ENCODE measurements at regions not wholly inside any gene's neighbourhood (a gene's known extent, or its start where the extent isn't known, plus 50 kb on each side); places are given as distances from the start of the nearest gene placed in this dataset.

DNA sequence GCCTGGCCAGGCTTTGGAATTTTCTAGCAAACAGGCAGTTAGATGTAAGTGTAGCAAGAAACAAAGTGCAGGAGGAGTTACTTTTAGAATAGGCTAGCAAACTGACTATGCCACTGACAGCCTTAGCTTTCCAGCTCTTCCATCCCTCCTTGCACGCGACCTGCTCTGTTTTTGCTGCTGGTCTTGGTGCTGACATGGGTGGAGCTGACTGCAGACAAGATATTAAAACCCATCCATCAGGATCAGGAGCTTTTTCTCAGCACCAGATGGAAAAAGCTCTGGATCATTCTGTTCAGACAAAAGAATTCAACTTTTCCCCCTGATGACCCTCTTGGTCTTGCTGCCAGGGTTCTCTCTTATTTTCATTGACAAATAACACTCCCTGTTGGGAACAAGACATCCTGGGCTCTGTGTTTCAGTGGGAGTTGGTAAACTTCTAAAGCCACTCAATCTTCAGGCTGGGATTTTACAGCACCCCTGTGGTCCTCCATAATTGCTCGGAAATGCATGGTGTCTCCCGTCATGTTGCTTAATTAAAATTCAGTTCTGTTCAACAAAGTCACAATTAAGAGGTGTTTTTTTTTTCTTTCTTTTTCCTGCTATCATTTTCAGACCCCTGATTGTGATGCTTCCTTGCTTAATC lies 240.0 kb upstream of the LARGE1 start:
- no peak for DNase-seq

DNA sequence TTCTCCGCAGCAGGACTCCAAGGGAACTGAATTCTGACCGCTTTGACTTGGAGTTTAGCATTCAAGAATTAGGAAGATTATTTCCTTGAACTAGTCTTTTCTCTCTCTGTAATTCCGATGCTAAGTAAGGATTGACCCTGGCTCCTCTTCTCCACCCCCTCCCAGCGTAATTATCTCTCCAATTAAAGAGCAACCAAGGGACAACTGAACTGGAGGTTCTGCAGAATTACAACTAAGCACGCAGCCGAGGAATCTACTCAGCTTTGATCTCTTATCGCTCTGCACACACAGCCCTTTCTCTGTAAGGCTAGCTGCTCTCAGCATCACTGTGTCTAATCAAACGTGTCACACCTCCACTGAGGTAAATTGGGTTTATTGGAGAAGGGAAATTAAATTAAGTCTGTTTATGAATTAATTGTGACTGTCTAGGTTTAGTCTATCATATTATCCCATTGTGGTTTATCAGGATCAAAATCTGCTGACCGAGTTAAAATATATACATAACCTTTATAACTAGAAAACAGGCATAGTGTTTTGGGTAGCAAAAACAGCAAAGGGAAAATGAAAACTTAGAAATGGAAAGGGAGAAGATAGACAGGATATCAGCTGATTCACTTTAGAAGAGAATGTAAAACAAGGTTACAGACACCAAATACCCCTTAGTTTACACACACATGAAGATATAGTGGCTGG lies 241.3 kb upstream of the LARGE1 start:
- DNase-seq, result no peak

GRCh38 chr22:34198976-34199375 lies 278.7 kb upstream of the LARGE1 start:
- no peak for DNase-seq

DNA sequence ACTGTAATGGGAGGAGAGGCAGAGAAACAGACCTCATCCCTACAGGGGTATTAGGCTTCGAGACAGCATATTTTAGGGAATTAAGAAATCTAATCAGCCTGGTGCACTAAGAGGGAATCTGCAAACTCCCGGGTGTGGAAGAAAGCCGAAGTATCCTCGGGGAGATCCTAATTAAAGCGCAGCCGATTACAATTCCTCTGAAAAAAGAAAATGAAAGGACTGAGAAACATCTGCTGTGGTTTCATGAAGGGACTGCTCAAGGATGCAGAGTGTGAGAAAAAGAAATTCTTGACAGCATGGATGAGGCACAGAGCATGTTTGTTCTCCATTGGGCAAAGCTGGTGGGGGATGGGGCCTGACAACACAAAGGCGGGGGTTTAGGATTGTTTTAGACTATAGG lies 290.0 kb upstream of the LARGE1 start:
- DNase-seq, result no peak

GRCh38 chr22:34214372-34214771 lies 294.1 kb upstream of the LARGE1 start:
- DNase-seq, result no peak

- DNase-seq, result no peak
These were observed 305.0 kb upstream of the LARGE1 start for GRCh38 chr22:34225278-34225677.

DNA sequence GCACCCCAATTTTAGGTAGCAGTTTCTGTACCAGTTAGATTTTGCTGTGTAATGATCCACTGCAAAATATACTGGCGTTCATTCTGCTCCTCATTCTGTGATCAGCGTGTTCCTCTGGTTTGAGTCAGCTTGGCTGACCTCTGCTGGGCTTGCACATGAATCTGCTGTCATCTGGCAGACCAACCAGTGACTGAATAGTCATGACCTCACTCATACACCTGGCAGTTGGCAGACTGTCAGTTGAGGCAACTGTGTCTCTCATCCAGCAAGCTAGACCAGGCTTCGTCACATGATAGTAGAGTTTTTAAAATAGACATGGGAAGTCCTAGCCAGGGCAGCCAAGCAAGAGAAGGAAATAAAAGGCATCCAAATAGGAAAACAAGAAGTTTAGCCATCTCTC lies 316.3 kb upstream of the LARGE1 start:
- no peak for DNase-seq

DNA sequence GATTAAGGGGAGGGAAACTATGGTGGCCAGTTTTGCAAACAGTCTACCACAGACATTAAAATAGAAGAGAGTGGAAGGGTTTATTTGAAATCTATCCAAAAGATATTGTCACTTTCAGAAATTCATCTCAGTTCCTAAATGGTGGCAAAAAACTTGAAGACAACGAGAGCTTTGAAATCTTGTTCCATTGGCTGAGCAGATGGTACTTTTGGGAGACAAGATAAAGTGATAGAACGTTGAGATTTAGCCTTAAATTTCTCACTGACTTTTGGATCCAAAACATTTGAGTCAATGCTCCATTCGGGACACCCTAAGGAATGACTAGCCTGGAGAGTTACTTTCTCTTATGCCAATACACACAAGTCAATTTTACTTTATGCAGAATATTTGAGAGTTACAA lies 319.1 kb upstream of the LARGE1 start:
- DNase-seq, result no peak

GRCh38 chr22:34243023-34243422 lies 322.7 kb upstream of the LARGE1 start:
- DNase-seq, result no peak

DNA sequence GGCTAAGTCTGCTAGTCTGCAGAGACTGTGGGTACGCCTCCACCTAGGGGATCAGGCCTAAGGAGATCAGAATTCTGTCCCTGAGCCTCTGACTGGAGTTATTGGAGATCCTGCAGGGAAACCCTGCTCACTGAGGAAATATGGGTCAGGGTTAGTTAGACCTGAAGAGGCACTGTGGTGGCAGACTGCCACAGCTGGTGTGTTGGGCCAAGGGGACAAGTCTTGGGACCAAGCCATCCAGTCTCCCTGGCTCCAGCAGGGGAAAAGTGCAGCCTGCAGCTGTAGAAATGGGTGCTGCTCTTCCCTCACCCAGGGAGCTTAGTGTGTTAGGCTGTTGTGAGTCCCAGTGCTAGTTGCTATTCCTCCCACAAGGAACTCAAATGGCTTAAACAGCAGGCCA lies 334.8 kb upstream of the LARGE1 start:
- no peak for DNase-seq

DNA sequence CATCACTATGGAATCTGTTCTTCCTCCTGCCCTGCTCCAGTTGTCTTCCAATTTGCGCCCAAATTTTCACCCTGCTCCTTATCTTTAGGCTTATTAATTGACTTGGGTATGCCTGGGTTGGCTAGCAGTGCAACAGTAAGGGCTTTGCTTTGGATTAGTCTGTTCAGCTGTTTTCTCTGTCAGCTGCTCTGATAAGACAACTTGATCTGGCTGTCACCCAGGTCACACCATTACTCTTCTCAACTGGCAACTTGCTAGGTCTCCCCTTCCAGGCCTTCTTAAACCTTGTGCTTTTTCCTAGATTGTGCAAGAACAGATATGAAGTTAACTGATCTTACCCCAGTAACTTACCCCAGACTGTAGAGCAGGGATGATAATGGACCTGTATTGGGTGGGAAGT lies 357.8 kb upstream of the LARGE1 start:
- DNase-seq, result no peak

- DNase-seq, result no peak
These were observed 361.5 kb upstream of the LARGE1 start for GRCh38 chr22:34281738-34282137.

GRCh38 chr22:34283844-34284243 lies 363.6 kb upstream of the LARGE1 start:
- no peak for DNase-seq

DNA sequence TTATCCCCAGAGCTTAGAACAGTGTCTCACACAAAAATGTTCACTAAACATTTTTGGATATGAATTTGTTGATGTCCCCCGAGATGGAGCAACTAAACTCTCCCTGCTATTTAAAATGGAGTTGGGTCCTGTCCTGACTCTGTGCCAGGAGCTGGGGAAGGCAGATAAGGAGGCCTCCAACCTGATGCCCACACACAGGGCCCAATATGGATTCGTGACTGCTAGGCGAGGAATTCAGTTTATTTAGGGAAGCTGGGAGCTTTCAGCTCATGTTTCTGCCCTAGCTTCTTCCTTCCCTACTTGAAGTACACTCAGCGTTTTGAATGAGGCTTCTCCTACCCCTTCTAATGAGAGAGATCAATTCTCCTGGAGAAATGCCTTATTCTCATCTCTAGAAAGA lies 373.0 kb upstream of the LARGE1 start:
- DNase-seq, result no peak

GRCh38 chr22:34294476-34294875 lies 374.2 kb upstream of the LARGE1 start:
- no peak for DNase-seq

- DNase-seq, result no peak
These were observed 374.7 kb upstream of the LARGE1 start for GRCh38 chr22:34294986-34295385.

DNA sequence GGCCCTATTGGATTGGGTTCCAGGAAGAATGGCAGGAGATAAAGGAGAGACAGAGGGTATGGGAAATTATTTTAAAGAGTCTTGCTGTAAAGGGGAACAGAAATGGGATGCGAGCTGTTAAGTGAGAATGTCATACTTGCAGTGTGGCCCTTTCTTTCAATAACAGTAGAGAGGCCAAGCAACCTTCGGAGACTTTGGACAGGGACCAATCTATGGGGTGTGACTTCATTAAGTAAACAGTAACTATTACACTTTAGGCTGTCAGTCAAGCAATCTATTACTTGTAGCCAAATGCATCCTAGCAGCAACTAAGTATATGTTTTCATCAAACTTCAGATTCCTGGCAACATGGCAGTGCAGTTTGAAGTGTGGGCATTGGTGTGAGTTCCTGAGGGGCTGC lies 376.2 kb upstream of the LARGE1 start:
- DNase-seq, result no peak

- DNase-seq, result no peak
These were observed 377.4 kb upstream of the LARGE1 start for GRCh38 chr22:34297536-34298120.

DNA sequence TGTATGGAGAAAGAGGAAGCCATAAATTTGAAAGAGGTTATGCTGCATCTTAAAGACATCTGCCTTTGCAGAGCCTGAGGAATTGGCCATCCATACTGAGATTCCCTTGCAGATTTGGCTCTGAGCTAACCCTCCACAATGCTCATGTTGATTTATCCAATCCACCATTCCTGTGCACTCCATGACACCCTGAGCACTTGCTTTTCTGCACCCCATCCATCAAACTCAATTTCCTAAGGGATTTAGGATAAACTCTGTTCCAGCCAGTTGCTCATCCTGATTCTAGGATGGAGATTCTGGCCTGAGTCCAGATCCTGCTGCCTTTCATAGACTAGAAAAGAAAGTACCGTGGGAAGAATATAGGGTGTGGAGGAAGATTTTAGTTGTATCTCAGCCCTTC lies 379.2 kb upstream of the LARGE1 start:
- no peak for DNase-seq

GRCh38 chr22:34301569-34301968 lies 381.3 kb upstream of the LARGE1 start:
- no peak for DNase-seq

DNA sequence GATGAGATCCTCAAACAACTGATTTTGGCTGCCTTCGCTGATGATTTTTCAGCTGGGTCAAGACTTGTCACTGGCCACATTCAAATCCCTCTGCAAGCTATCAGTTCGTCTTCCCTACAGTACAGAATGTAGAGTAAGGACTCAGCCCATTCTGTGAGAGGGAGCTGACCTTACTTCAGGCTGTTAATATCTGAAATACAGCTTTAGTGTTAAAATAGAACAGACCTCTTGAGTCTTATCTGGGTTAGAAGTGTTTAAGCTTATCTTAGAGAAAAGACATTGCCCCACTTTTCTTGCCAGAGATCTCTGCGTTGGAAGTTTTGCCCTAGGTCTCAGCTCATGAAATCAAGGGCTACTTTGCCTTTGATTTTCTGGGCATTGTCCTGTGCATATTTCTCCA lies 383.4 kb upstream of the LARGE1 start:
- DNase-seq, result no peak

DNA sequence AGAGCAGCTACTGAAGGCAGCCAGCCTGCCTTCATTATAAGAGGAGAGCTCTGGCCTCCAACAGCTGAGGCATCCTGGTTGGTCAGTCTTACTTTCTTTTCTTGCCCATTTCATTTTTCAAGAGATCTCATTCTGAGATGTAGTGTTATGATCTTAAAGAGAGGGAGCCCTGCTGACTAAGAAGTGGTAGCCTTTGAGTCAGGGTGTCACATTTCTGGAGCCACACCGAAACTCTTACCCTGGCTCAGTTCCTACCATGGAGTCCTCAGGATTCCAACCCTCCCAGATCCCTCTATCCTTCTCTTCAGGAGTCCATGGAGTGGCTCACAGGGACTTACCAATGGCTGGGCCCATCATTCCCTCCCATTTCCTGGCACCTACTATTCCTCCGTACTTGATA lies 386.1 kb upstream of the LARGE1 start:
- no peak for DNase-seq

DNA sequence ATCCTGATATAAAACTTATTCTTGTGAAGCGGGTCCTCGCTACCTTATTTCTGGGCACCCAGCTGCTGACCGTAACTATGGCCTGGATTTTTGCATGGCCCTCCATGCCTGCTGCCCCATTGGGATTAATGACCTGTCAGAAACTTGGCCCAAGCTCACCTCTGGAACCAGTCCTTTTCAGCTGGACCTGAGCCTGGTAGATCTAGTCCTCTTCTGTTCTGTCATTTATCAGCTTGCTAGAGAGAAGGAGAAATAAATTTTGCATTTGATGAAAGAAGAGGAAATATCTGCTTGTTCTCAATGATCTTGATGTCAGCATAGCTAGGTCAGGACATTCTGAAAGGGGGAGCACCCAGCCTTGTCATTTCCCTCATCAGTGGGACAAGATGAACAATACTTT lies 387.8 kb upstream of the LARGE1 start:
- no peak for DNase-seq

DNA sequence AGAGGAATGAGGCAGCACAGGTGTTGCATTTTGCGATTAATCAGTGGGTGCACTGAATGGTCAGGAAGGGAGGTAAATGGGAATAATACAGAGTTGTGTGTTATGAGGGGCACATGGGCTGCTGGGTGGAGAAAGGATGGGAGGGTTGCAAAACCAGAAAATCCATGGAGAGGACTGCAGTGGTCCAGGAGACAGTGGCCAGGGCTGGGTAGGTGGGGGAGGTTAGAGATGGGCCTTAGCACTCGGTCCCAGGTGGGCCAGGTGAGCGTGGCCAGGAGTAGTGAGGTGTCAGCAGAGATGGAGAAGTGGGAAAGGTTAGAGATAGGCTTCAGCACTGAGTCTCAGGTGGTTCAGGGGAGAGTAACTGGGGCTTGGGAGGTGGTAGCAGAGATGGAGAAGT lies 399.1 kb upstream of the LARGE1 start:
- DNase-seq, result no peak

DNA sequence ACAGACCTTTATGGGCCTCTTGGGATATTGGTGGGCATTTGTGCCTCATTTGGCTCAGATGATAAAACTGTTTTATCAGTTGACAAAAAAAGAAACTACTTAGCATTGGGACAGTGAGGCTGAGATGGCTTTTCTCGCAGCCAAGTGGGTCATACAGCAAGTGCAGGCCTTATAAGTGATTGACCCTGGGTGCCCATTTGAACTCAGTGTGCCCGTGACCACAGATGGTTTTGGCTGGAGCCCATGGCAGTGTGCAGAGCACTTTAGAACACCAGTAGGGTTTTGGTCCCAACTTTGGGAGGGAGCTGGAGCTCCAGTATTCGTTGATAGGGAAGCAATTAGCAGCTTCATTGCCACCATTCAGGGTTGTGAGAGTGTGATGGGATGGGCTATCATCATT lies 404.5 kb upstream of the LARGE1 start:
- DNase-seq, result no peak

Data from NCI-H187 (cell line).